Neural progenitor cell (in vitro differentiated cells): ENCODE measurements at regions not wholly inside any gene's neighbourhood (a gene's known extent, or its start where the extent isn't known, plus 50 kb on each side); places are given as distances from the start of the nearest gene placed in this dataset.
"Not testable (repeated sequence)": the region's sequence is repeated elsewhere in the genome, so short reads cannot be mapped to it uniquely, and the experiment has no call there.

Source experiments
- DNase-seq: peaks from one replicate; pipeline ENCODE4 v3.0.0-alpha.2; 2016; ENCODE audit warnings: low spot score
- H2AFZ ChIP-seq: fragments of 200-600 bp; sonication (generic); replicated peaks from 2 replicates; pipeline ENCODE4 v1.6.1; 2016; ENCODE audit warnings: antibody characterized with exemption
- H3F3A ChIP-seq: fragments of 200-600 bp; sonication (generic); 2 replicates; pipeline ENCODE4 v1.6.1; 2016; ENCODE audit warnings: antibody characterized with exemption, low read depth
- H3K27ac ChIP-seq: fragments of 200-600 bp; sonication (generic); 2 replicates; pipeline ENCODE4 v1.5.1; 2016; ENCODE audit warnings: mild to moderate bottlenecking
- H3K27me3 ChIP-seq: fragments of 200-600 bp; sonication (generic); 2 replicates; pipeline ENCODE4 v1.6.1; 2016; ENCODE audit warnings: mild to moderate bottlenecking, moderate library complexity
- H3K36me3 ChIP-seq: fragments of 200-600 bp; sonication (generic); 2 replicates; pipeline ENCODE4 v1.5.1; 2016
- H3K4me1 ChIP-seq: fragments of 200-600 bp; sonication (generic); 2 replicates; pipeline ENCODE4 v1.6.1; 2016; ENCODE audit warnings: mixed run types
- H3K4me2 ChIP-seq: fragments of 200-600 bp; sonication (generic); 2 replicates; pipeline ENCODE4 v1.6.1; 2016
- H3K4me3 ChIP-seq: fragments of 200-600 bp; sonication (generic); 2 replicates; pipeline ENCODE4 v1.5.1; 2016
- H3K79me2 ChIP-seq: fragments of 200-600 bp; sonication (generic); 2 replicates; pipeline ENCODE4 v1.6.1; 2016; ENCODE audit warnings: low read depth
- H3K9ac ChIP-seq: fragments of 200-600 bp; sonication (generic); 2 replicates; pipeline ENCODE4 v1.6.1; 2016
- H3K9me3 ChIP-seq: fragments of 200-600 bp; sonication (generic); 2 replicates; pipeline ENCODE4 v1.5.1; 2016; ENCODE audit warnings: low read depth
- H4K20me1 ChIP-seq: fragments of 200-600 bp; sonication (generic); 2 replicates; pipeline ENCODE4 v1.6.1; 2016; ENCODE audit warnings: low read depth
- H3K27ac Mint-ChIP-seq: 3 replicates; pipeline ENCODE4 v1.8.0; 2021; ENCODE audit warnings: mixed read lengths
- H3K27me3 Mint-ChIP-seq: 2 replicates; pipeline ENCODE4 v1.8.0; 2022; ENCODE audit warnings: low read depth, mild to moderate bottlenecking, inconsistent platforms, moderate library complexity, mixed read lengths; ENCODE audit not compliant: insufficient read depth
- H3K36me3 Mint-ChIP-seq: 3 replicates; pipeline ENCODE4 v1.8.0; 2021; ENCODE audit warnings: mixed read lengths
- H3K4me1 Mint-ChIP-seq: 3 replicates; pipeline ENCODE4 v1.8.0; 2021; ENCODE audit warnings: mixed read lengths
- H3K4me3 Mint-ChIP-seq: 3 replicates; pipeline ENCODE4 v1.8.0; 2021; ENCODE audit warnings: mild to moderate bottlenecking, moderate library complexity, mixed read lengths
- H3K9me3 Mint-ChIP-seq: 3 replicates; pipeline ENCODE4 v1.8.0; 2020; ENCODE audit warnings: mixed read lengths
- EZH2 ChIP-seq: fragments of 200-600 bp; sonication (generic); IDR thresholded peaks from 2 replicates; pipeline ENCODE4 v1.6.1; 2017; ENCODE audit warnings: antibody characterized with exemption, mild to moderate bottlenecking, moderate library complexity
- EZH2phosphoT487 ChIP-seq: fragments of 200-600 bp; sonication (generic); IDR thresholded peaks from 2 replicates; pipeline ENCODE4 v1.6.1; 2017; ENCODE audit warnings: antibody characterized with exemption
- TF ChIP-seq, protein P1 (sequence below): fragments of 200-600 bp; sonication (generic); IDR thresholded peaks from 2 replicates; pipeline ENCODE4 v1.5.1; 2017; ENCODE audit warnings: antibody characterized with exemption, mild to moderate bottlenecking

DNA sequence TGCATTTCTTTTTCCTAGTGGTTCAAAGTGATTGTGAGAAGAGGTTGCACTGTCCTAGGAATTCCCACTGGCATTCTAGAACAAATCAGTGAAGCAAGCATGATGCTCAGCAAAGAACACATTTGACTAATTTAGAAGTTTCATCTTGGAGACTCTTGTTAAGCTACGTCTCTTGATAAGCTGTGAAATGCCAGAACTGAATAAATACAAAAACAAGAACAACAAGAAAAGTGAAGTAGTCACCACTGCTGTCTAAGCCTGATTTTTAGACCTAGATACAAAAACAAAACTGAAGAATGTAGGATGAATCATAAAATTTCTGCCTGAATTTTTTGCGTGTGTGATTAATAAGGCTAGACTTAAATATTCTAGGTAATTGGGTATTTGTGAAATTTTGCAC is 1162.4 kb downstream of the TUSC7 start:
- TF ChIP-seq, protein P1, sequence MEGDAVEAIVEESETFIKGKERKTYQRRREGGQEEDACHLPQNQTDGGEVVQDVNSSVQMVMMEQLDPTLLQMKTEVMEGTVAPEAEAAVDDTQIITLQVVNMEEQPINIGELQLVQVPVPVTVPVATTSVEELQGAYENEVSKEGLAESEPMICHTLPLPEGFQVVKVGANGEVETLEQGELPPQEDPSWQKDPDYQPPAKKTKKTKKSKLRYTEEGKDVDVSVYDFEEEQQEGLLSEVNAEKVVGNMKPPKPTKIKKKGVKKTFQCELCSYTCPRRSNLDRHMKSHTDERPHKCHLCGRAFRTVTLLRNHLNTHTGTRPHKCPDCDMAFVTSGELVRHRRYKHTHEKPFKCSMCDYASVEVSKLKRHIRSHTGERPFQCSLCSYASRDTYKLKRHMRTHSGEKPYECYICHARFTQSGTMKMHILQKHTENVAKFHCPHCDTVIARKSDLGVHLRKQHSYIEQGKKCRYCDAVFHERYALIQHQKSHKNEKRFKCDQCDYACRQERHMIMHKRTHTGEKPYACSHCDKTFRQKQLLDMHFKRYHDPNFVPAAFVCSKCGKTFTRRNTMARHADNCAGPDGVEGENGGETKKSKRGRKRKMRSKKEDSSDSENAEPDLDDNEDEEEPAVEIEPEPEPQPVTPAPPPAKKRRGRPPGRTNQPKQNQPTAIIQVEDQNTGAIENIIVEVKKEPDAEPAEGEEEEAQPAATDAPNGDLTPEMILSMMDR, result no peak
- TF ChIP-seq EZH2 (no peak), EZH2phosphoT487 (no peak)
- no peak overlapping the region for H3K4me3 Mint-ChIP-seq
- Histone ChIP-seq H3F3A (peaks cover 16% of the 10 kb centered on the region), H3K9ac (no peak overlapping the region), H3K27me3 (no peaks in the 10 kb centered on the region), H2AFZ (no peak overlapping the region), H3K4me1 (peaks cover 32% of the 10 kb centered on the region), H3K27ac (no peak overlapping the region), H3K4me3 (no peak overlapping the region), H3K36me3 (no peaks in the 10 kb centered on the region), H3K4me2 (no peak overlapping the region), H3K79me2 (no peaks in the 10 kb centered on the region), H4K20me1 (no peaks in the 10 kb centered on the region), H3K9me3 (no peaks in the 10 kb centered on the region)
- no peak overlapping the region for H3K27ac Mint-ChIP-seq
- DNase-seq, result no peak
- H3K36me3 Mint-ChIP-seq, result no peaks in the 10 kb centered on the region
- H3K9me3 Mint-ChIP-seq, result no peaks in the 10 kb centered on the region
- H3K4me1 Mint-ChIP-seq, result peaks cover 11% of the 10 kb centered on the region
- H3K27me3 Mint-ChIP-seq, result no peaks in the 10 kb centered on the region

DNA sequence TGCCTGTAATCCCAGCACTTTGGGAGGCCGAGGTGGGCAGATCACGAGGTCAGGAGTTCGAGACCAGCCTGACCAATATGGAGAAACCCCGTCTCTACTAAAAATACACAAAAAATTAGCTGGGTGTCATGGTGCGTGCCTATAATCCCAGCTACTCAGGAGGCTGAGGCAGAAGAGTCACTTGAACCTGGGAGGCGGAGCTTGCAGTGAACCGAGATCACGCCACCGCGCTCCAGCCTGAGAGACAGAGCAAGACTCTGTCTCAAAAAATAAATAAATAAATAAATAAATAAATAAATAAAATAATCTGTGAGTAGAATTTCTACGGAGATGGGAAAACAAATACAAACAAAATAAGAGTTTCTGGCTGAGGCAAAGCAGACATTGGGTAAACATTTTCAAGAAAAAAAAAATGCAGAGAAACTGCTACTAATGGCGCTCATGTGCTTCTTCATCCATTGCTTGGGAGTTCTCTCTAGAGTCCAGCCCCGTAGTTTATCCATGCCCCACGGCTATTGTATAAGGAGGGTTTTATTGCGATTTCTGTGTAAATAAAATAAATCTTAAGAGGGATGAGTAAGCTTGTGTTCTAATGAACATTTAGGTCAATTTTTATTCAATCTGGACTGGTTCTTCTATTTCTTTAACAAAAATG is 1161.9 kb downstream of the IGSF11 start:
- not testable (repeated sequence) for H3K9me3 ChIP-seq, H3K27me3 ChIP-seq, H3K79me2 ChIP-seq, H3K27ac Mint-ChIP-seq, H2AFZ ChIP-seq, H3K9ac ChIP-seq, H3K4me2 ChIP-seq, H4K20me1 ChIP-seq, H3K36me3 Mint-ChIP-seq, H3K4me3 Mint-ChIP-seq, H3K27ac ChIP-seq, H3K4me3 ChIP-seq, H3K36me3 ChIP-seq, DNase-seq, H3K27me3 Mint-ChIP-seq, H3K9me3 Mint-ChIP-seq
- peaks cover 11% of the 10 kb centered on the region for H3K4me1 Mint-ChIP-seq
- Histone ChIP-seq H3F3A (peaks cover 16% of the 10 kb centered on the region), H3K4me1 (peaks cover 32% of the 10 kb centered on the region)

GRCh38 chr3:117873249-117873600 is 1161.4 kb downstream of the IGSF11 start:
- Histone ChIP-seq H3K9ac (no peak overlapping the region), H3K79me2 (no peaks in the 10 kb centered on the region), H3K36me3 (no peaks in the 10 kb centered on the region), H3K27ac (no peak overlapping the region), H3F3A (peaks cover 16% of the 10 kb centered on the region), H3K27me3 (no peaks in the 10 kb centered on the region), H3K4me2 (no peak overlapping the region), H3K9me3 (no peaks in the 10 kb centered on the region), H3K4me1 (peaks cover 32% of the 10 kb centered on the region), H4K20me1 (no peaks in the 10 kb centered on the region), H2AFZ (no peak overlapping the region), H3K4me3 (no peak overlapping the region)
- no peaks in the 10 kb centered on the region for H3K9me3 Mint-ChIP-seq
- H3K27ac Mint-ChIP-seq, result no peak overlapping the region
- DNase-seq, result no peak
- peaks cover 11% of the 10 kb centered on the region for H3K4me1 Mint-ChIP-seq
- H3K27me3 Mint-ChIP-seq, result no peaks in the 10 kb centered on the region
- no peak overlapping the region for H3K4me3 Mint-ChIP-seq
- TF ChIP-seq EZH2phosphoT487 (no peak), EZH2 (no peak)
- TF ChIP-seq, protein P1, result no peak
- H3K36me3 Mint-ChIP-seq, result no peaks in the 10 kb centered on the region

GRCh38 chr3:117874028-117874690 is 1160.5 kb downstream of the IGSF11 start:
- no peak overlapping the region for H3K27ac ChIP-seq
- Mint-ChIP-seq H3K27me3 (no peaks in the 10 kb centered on the region), H3K9me3 (no peaks in the 10 kb centered on the region), H3K4me3 (no peak overlapping the region), H3K4me1 (peaks cover 11% of the 10 kb centered on the region), H3K27ac (no peak overlapping the region), H3K36me3 (no peaks in the 10 kb centered on the region)
- no peak overlapping the region for H3K9ac ChIP-seq
- H3K9me3 ChIP-seq, result no peaks in the 10 kb centered on the region
- peak overlapping the region; percentile 49 for H3K4me2 ChIP-seq
- H3K36me3 ChIP-seq, result no peaks in the 10 kb centered on the region
- no peaks in the 10 kb centered on the region for H3K79me2 ChIP-seq
- peaks cover 32% of the 10 kb centered on the region for H3K4me1 ChIP-seq
- H3F3A ChIP-seq, result peaks cover 16% of the 10 kb centered on the region
- H3K4me3 ChIP-seq, result no peak overlapping the region
- H3K27me3 ChIP-seq, result no peaks in the 10 kb centered on the region
- peak; percentile 43 for DNase-seq
- H4K20me1 ChIP-seq, result no peaks in the 10 kb centered on the region
- TF ChIP-seq, protein P1, result no peak
- peak; percentile 68 for TF ChIP-seq EZH2phosphoT487
- no peak overlapping the region for H2AFZ ChIP-seq
